ENCODE measurements at regions not wholly inside any gene's neighbourhood (a gene's known extent, or its start where the extent isn't known, plus 50 kb on each side); places are given as distances from the start of the nearest gene placed in this dataset.

DNA sequence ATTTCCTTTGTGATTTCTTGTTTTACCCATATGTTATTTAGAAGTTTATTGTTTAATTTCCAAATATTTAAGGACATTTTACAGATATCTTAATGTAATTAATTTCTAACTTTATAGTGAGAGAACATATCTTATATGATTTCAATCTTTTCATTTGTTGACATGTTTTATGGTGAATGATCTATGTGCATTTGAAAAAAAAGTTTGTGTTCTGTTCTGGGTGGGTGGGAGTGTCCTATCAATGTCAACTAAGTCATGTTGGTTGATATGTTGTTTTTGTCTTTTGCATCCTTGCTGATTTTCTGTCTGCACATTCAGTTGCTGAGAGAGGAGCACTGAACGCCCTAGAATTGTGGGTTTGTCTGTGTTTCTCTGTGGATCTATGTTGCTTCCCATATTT is 50.3 kb upstream of the CBFA2T3 start:
- no peaks in the 10 kb centered on the region for H3K4me1 ChIP-seq
- no peak overlapping the region for H3K27ac ChIP-seq
- H3K4me3 ChIP-seq = no peak overlapping the region
- TF ChIP-seq CTCF (IDR thresholded peaks at IDR 0.05) = no peak
- no peaks in the 10 kb centered on the region for H3K27me3 ChIP-seq
- H3K9me3 ChIP-seq = peaks cover 8 to 14% of the 10 kb centered on the region in 2 donors
- no peak for DNase-seq (ENCODE audit: low spot score in 2 of 2)
- intact Hi-C loops (cut with DNase I) = no loop called here
- H3K36me3 ChIP-seq = no peaks in the 10 kb centered on the region

DNA sequence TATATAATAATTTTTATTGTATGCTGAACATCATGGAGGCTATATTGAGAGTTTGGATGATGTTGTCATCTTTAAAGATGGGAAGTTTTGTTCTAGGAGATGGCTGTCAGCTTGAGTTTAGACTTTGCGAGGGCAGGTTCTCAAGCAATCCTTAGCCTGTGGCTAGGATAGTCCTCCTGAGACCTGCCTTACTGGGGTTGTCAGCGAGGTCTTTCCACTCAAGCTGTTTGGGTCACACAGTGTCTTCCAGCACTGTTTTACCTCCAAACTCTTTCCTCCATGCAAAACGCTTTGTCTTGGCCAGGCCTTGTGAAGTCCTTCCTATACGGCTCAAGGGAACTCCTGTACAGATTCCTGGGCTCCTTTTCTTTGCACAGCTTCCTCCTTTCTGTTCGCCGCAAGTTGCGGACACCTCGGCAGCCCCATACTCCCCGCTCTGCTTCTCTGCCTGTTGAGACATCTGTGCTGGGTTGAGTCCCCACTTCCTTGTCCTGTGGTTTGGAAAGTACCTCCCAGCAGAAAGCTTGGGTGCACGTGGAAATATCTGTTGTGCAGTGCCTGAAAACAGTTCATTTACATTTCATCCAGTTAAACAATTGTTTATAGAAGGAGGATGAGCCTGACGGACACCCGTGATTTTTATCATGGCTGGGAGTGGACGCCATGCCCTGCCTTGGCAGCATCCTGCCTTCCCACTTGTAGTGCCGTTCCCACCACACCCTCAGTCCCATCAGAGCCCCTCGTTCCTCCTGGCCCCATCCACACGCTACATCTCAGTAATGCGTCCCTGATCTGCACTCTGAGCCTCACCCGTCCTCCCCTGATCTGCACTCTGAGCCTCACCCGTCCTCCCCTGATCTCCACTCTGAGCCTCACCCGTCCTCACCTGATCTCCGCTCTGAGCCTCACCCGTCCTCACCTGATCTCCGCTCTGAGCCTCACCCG is 55.0 kb upstream of the CBFA2T3 start:
- TF ChIP-seq CTCF (IDR thresholded peaks at IDR 0.05) = no peak
- H3K27ac ChIP-seq = no peak overlapping the region
- no peaks in the 10 kb centered on the region for H3K36me3 ChIP-seq
- H3K27me3 ChIP-seq = no peaks in the 10 kb centered on the region
- H3K9me3 ChIP-seq = peaks cover 0 to 3% of the 10 kb centered on the region in 2 donors
- DNase-seq (ENCODE audit: low spot score in 2 of 2) = peak in 1 of 2 donors; percentile 23
- no peak overlapping the region for H3K4me3 ChIP-seq
- no peaks in the 10 kb centered on the region for H3K4me1 ChIP-seq
- intact Hi-C loops (cut with DNase I) = no loop called here

DNA sequence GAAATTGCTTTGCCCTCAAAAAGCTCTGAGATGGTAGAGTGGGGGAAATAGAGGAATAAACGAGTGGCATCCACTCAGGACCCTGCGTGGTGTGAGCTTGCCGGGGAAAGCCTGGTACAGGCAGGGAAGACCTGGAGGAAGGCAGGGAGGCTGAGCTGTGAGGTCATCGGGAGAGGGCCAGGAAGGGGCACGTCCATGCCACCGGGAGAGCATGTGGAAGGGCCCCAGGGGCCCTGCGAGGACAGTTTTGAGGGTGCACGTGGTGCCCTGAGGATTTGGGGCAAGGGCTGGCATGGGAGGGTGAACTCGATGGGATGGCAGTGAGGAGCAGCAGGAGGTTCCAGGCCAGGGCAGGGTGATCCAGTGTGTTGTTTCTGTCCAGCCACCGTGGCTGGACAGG is 56.3 kb upstream of the CBFA2T3 start:
- H3K4me3 ChIP-seq = no peak overlapping the region
- H3K27ac ChIP-seq = no peak overlapping the region
- no peak for DNase-seq (ENCODE audit: low spot score in 2 of 2)
- no peaks in the 10 kb centered on the region for H3K9me3 ChIP-seq
- intact Hi-C loops (cut with DNase I) = no loop called here
- no peak for TF ChIP-seq CTCF (IDR thresholded peaks at IDR 0.05)
- H3K36me3 ChIP-seq = no peaks in the 10 kb centered on the region
- H3K4me1 ChIP-seq = no peaks in the 10 kb centered on the region
- no peaks in the 10 kb centered on the region for H3K27me3 ChIP-seq

GRCh38 chr16:89033796-89034572 is 57.0 kb upstream of the CBFA2T3 start:
- no peaks in the 10 kb centered on the region for H3K9me3 ChIP-seq
- H3K4me1 ChIP-seq = no peaks in the 10 kb centered on the region
- intact Hi-C loops (cut with DNase I) = no loop called here
- no peak for TF ChIP-seq CTCF (IDR thresholded peaks at IDR 0.05)
- no peaks in the 10 kb centered on the region for H3K36me3 ChIP-seq
- DNase-seq (ENCODE audit: low spot score in 2 of 2) = no peak
- H3K4me3 ChIP-seq = no peak overlapping the region
- no peaks in the 10 kb centered on the region for H3K27me3 ChIP-seq
- H3K27ac ChIP-seq = no peak overlapping the region

- Histone ChIP-seq H3K4me3 (no peak overlapping the region), H3K27me3 (no peaks in the 10 kb centered on the region), H3K27ac (no peak overlapping the region), H3K36me3 (no peaks in the 10 kb centered on the region), H3K4me1 (no peaks in the 10 kb centered on the region), H3K9me3 (no peaks in the 10 kb centered on the region)
- intact Hi-C loops (cut with DNase I) = no loop called here
- no peak for DNase-seq (ENCODE audit: low spot score in 2 of 2)
- no peak for TF ChIP-seq CTCF (IDR thresholded peaks at IDR 0.05)
These were observed 57.6 kb upstream of the CBFA2T3 start for GRCh38 chr16:89034573-89034961.

All from ascending aorta (tissue), 2 donors.